Suprapubic skin (tissue), 4 donors: ENCODE measurements at regions not wholly inside any gene's neighbourhood (a gene's known extent, or its start where the extent isn't known, plus 50 kb on each side); places are given as distances from the start of the nearest gene placed in this dataset.

ENCODE experiments used
- EP300 ChIP-seq: sonication (generic); formaldehyde crosslinking; IDR thresholded peaks from one replicate; pipeline ENCODE4 v1.6.1; 2017; ENCODE audit warnings: antibody characterized with exemption
- POLR2A ChIP-seq, 2 donors: fragments of 450-650 bp; IDR thresholded peaks; one replicate each; pipeline ENCODE4 v1.6.1; 2017; ENCODE audit warnings: antibody characterized with exemption in 2 of 2, mild to moderate bottlenecking in 2 of 2, moderate library complexity in 2 of 2
- POLR2AphosphoS5 ChIP-seq, 3 donors: sonication (generic); formaldehyde crosslinking; IDR thresholded peaks; one replicate each; pipeline ENCODE4 v1.6.1; 2017; ENCODE audit warnings: antibody characterized with exemption in 3 of 3
- TF ChIP-seq, protein P1 (sequence below), 2 donors: fragments of 200-600 bp in 1 of 2; fragments of 450-650 bp in 1 of 2; sonication (generic) in 1 of 2; IDR thresholded peaks; one replicate each; pipeline ENCODE4 v1.5.1; 2016 to 2019; ENCODE audit warnings: antibody characterized with exemption in 2 of 2, mild to moderate bottlenecking in 1 of 2, moderate library complexity in 1 of 2

DNA sequence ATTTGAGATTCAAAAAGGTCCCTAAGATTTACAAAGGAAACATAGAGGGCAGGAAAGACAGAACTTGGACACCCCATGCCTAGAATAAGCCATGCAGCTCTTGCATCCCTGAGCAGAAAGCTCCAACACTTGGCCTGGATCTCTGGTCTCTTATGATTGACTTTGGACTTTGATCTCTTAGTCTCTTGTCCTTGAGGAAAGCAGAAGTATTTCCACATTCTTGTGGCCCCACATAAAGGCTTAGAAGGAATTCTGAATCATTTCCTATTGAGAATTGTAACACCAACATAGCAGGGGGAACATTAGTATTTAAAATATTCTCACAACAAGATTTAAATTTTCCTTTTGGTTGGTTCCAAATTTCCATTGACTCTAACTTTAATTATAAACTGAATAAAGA is 283.7 kb upstream of the PRKD1 start:
- TF ChIP-seq POLR2AphosphoS5 (IDR thresholded peaks at IDR 0.05), result no peak
- TF ChIP-seq, protein P1, sequence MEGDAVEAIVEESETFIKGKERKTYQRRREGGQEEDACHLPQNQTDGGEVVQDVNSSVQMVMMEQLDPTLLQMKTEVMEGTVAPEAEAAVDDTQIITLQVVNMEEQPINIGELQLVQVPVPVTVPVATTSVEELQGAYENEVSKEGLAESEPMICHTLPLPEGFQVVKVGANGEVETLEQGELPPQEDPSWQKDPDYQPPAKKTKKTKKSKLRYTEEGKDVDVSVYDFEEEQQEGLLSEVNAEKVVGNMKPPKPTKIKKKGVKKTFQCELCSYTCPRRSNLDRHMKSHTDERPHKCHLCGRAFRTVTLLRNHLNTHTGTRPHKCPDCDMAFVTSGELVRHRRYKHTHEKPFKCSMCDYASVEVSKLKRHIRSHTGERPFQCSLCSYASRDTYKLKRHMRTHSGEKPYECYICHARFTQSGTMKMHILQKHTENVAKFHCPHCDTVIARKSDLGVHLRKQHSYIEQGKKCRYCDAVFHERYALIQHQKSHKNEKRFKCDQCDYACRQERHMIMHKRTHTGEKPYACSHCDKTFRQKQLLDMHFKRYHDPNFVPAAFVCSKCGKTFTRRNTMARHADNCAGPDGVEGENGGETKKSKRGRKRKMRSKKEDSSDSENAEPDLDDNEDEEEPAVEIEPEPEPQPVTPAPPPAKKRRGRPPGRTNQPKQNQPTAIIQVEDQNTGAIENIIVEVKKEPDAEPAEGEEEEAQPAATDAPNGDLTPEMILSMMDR (IDR thresholded peaks at IDR 0.05), result no peak
- TF ChIP-seq EP300, result no peak
- TF ChIP-seq POLR2A (IDR thresholded peaks at IDR 0.05), result no peak
